HG03439 (cell line): ENCODE measurements at regions not wholly inside any gene's neighbourhood (a gene's known extent, or its start where the extent isn't known, plus 50 kb on each side); places are given as distances from the start of the nearest gene placed in this dataset.
"Not testable (repeated sequence)": the region's sequence is repeated elsewhere in the genome, so short reads cannot be mapped to it uniquely, and the experiment has no call there.

ENCODE experiments used
- ATAC-seq: cut with Tn5 transposase; IDR thresholded peaks from one replicate; pipeline ENCODE4 v1.9.1; 2021; ENCODE audit warnings: mild to moderate bottlenecking, moderate library complexity; ENCODE audit not compliant: unreplicated experiment

GRCh38 chr10:78096486-78096885 is 62.8 kb downstream of the RPS24 start:
- ATAC-seq: not testable (repeated sequence)

DNA sequence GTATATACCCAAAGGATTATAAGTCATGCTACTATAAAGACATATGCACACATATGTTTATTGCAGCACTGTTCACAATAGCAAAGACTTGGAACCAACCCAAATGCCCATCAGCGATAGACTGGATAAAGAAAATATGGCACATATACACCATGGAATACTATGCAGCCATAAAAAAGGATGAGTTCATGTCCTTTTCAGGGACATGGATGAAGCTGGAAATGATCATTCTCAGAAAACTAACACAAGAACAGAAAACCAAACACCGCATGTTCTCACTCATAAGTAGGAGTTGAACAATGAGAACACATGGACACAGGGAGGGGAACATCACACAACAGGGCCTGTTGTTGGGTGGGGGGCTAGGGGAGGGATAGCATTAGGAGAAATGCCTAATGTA is 68.9 kb downstream of the RPS24 start:
- ATAC-seq: not testable (repeated sequence)

DNA sequence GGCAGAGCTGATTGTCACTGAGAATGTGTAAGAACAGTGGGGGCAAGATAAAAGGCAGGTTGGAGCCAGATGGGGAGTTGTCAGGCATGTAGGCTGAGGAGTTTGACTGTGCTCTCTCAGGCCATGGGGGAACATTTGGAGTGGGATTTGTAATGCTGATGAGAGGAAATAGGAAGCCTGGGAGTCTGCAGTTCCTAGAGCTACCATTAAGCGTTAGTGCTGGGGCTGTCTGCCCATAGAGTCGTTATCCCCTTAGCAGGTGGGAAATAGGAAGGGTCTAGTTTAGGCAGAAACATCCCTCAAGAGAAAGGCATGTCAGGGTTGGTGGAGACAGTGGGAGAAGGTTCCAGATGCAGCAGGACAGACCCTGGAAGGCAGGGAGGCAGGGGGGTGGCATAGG is 75.5 kb downstream of the RPS24 start:
- ATAC-seq: no peak

DNA sequence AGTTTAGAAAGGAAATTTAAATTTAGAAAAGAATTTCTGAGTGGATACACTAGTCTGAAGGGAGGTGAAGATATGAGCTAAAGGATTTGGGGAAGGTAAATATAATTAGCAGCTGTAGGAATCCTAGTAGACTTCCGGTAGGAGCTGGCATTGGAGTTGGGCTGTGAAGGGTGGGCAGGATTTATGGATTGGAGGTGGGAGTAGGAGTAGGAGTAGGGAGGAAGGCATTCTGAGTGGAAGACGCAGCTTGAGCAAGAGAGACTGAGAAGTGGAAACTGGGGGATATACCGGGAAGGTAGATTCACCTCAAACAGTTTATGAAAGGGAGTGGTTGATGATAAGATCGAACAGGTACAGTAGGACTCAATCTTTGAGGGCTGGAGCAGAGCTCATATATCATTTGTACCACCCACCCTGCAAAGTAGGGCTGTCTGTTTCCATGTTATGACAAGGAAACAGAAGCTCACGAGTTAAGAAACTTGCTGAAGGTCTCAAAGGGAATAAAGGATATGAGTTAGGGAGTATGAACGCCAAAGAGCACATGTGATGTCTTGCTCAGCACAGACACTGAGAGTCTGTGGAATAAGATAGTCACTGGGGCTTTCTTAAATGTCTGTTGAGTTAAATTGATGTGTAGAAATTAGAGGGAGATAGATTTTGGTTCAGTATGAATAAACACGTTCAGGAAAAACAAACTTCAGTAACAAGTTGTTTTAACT is 81.6 kb downstream of the RPS24 start:
- no peak for ATAC-seq

DNA sequence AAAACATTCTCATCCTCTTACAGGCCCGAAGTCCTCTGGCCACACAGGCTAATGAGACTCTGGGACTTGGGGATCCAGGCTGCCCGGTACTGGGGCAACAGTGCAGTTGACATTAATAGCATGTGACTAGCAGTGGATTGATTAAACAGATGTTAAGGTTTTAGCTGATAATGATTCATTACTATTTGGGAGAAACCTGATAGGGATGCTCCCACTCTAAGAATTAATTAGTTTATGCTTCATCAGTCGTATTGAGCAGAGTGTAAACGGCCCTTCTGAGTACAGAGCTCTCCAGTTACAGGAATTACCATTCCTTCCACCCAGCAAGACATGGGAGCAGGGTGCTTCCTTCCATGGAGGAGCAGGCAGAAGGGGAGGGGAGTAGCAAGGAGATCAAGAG is 82.7 kb downstream of the RPS24 start:
- no peak for ATAC-seq

DNA sequence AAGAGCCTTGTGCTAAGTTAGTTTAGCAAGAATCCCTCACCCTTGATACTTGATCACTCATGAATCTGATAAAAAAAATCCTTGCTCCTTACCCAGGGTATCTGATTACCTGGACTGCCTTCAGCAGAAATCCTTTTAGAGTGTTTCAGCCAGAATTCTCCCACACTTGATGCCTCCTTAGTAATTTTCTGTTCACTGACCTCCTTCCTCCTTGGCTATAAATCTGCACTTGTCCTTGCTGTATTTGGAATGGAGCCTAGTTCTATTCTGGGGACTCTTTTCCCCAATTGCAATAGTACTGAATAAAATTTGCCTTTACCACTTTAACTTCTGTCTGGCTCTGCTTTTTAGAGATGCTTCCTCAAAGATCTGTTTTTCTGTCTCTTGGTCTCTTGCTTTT is 84.9 kb downstream of the RPS24 start:
- no peak for ATAC-seq

GRCh38 chr10:78121801-78122200 is 88.1 kb downstream of the RPS24 start:
- ATAC-seq: no peak

DNA sequence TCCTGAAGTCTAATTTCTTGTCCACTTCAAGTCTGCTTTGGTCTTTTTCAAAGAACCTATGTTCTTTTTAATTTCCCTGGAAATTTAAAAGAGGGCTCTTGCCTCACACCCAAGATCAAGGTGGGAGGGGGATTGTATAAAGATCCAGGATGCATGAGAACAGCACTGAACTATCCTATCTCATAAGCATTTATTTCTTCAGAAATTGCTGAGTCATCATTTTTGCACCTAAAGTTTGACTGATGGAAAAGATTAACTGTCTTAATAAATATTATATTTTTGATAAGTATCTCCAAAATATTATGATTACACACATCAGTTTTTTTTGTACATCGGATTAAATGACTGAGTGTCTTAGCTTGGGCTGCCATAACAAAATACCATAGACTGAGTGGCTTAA is 90.5 kb downstream of the RPS24 start:
- ATAC-seq: no peak

- ATAC-seq: no peak
These were observed 95.5 kb downstream of the RPS24 start for GRCh38 chr10:78129211-78129610.

DNA sequence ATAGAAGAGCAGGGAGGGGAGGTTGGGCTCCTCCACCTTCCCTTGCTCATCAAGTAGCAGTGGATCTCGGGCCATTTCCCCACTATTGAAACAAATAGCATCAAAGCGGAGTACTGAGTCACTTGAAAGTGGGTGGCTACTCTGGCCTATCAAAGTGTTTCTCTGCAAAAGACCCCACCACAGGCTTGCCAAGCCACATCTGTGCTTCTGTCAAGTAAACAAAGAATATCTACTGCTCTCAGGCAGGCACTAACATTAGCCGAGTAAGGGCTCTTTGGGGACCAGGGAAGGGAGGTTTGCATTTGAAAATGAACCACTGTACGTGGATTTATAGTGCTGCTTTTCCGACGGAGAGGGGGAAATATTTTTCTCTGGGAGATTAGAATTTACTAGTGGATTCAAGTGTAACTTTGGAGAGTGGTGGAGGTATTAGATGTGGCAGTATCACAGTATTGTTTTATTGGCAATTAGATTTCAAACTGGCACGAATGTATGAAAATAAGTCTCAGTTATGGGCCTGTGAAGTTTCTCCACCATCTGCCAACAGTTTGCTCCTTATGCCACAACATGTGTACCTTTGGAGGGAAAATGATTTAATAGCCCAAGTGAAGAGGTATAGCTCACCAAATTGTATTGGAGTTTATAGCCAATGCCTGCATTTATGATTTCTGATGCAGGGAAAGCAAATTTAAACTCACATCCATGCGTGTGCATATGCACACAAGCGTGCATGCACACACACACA is 97.5 kb downstream of the RPS24 start:
- no peak for ATAC-seq

- no peak for ATAC-seq
These were observed 101.2 kb downstream of the RPS24 start for GRCh38 chr10:78134773-78135306.

GRCh38 chr10:78137147-78137546 is 103.5 kb downstream of the RPS24 start:
- ATAC-seq: no peak

- ATAC-seq: no peak
These were observed 105.7 kb downstream of the RPS24 start for GRCh38 chr10:78139341-78139740.

DNA sequence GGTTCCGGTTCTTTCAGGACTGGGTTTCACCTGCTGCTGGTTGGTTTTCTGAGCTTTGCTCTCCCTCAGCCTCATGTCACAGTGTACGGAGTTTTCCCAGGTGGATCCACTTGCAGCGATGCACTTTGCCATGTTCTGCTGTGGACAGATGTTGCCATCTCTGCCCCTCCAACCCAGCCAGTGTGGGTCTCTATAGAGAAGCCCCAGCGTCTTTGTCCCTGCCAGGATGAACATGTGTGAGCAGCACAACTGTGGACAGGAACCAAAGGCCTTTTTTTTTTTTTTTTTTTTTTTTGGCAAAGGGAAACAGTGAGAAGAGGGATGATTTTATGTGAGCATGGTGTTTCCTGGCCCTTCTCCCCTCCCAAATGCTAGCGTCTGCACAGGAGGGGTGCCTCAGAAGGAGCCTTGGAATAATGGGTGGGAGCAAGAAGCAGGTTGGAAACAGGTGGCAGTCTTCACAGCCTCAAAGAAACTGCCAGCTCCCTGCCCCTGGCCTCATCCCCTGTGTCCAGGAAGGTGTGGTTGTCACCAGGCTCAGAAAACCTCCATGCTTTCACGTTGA is 106.5 kb downstream of the RPS24 start:
- no peak for ATAC-seq

DNA sequence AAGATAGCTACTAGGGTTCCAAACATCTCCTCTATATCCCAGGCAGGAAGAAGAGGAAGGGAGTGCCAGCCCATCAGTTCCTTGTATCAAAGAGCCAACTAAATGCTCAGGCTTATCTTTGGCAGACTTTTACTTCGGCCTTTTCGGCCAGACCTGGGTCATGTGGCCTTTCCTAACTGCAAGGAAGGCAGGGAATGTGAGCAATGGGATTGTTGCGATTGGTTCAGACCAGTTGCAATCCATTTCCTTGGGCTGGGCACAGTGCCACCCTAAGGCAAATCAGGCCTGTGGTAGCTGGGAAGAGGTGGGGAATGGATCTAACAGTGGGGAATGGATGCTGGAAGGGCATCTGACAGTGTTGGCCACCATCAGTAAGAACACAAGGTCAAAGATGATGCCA is 109.9 kb downstream of the RPS24 start:
- no peak for ATAC-seq

GRCh38 chr10:78146200-78146599 is 112.5 kb downstream of the RPS24 start:
- no peak for ATAC-seq

- no peak for ATAC-seq
These were observed 113.5 kb downstream of the RPS24 start for GRCh38 chr10:78147202-78147601.

- ATAC-seq: no peak
These were observed 114.7 kb downstream of the RPS24 start for GRCh38 chr10:78148216-78148960.

DNA sequence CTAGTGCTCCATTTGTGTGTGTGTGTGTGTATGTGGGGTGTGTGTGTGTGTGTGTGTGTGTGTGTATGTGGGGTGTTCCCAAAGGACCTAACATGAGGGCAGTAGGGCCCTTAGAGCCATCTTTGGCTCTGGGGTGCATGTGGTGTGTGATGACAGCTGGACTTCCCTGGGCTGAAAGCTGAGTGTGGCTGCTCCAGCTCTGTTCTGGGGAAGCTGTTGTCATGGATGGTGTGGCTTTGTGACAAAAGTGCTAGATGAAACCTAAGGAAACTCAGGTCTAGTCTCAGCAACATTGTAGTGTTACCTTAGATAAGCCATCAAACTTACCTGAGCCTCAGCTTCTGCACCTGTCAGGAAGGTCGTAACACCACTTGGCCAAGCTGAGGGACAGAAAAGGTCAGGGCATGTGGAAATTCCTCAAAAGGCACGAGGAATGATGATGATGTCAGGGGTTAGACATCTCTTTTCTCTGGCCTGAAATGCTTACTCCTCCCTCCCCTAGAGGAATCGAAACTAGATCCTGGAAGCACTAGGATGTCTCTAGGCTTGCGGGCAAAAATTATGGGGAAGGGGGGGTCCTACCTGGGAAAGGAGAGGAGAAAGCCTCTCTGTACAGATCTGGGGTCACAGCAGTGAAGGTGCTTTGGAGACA is 115.4 kb downstream of the RPS24 start:
- no peak for ATAC-seq

DNA sequence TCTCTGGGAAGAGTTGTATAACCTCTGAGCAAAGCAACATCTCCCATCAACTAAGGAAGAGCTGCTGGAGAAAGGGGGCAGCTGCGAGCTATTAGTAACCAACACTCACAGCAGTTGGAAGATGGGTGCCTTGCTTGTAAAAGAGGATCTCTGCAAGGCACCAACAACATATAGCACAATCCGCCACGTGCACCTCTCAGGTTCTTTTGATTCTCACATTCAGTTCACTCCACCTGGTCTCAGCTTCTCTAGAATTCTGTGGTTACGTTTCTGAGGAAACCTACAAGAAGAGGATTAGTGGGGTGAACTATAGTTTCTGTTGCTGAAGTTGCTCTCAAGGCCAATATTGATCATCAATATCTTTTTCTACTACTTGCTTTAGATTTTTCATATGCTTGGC is 117.1 kb downstream of the RPS24 start:
- no peak for ATAC-seq

DNA sequence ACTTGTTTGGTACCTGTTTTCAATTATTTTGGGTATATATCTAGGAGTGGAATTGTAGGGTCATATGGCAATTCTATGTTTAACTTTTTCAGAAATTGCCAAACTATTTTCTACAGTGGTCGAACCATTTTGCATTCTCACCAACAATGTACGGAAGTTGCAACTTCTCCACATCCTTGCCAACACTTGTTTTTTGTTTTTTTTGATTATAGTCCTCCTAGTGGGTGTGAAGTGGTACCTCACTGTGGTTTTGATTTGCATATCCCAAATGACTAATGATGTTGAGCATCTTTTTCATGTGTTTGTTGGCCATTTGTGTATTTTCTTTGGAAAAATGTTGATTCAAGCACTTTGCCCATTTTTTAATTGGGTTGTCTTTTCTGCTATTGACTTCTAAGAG is 122.1 kb downstream of the RPS24 start:
- no peak for ATAC-seq
